ENCODE measurements at regions not wholly inside any gene's neighbourhood (a gene's known extent, or its start where the extent isn't known, plus 50 kb on each side); places are given as distances from the start of the nearest gene placed in this dataset.

- POLR2A ChIA-PET = interaction anchor here (0.5 to 7.3 kb wide), 35 partner anchors 8 to 148 kb away, joined by 3 to 301 read pairs (median 9); partner anchors contain the start of genes ARF6, NEMF and VCPKMT
- ATAC-seq (ENCODE audit: low read depth) = peak; percentile 11
These were observed 107.7 kb downstream of the ARF6 start for GRCh38 chr14:50000380-50001150.

GRCh38 chr14:50001151-50001998 is 108.5 kb downstream of the ARF6 start:
- peak overlapping the region; percentile 76 for H3K4me3 Mint-ChIP-seq

More at GRCh38 chr14:50000380-50001150, 107.7 kb downstream of the ARF6 start:
- H3K27me3 Mint-ChIP-seq = no peaks in the 10 kb centered on the region
- no peak for TF ChIP-seq CTCF (IDR thresholded peaks at IDR 0.05)
- peak; percentile 34 for DNase-seq
- H3K27ac Mint-ChIP-seq = peak overlapping the region; percentile 95
- peaks cover 6% of the 10 kb centered on the region for H3K36me3 Mint-ChIP-seq (ENCODE audit: low read depth)
- peaks cover 68% of the 10 kb centered on the region for H3K4me1 Mint-ChIP-seq
- H3K9me3 Mint-ChIP-seq = no peaks in the 10 kb centered on the region
- CTCF ChIA-PET = interaction anchor here (0.8 to 6.7 kb wide), 8 partner anchors 24 to 148 kb away, joined by 3 to 90 read pairs (median 5); partner anchors contain the start of gene NEMF
- peak overlapping the region; percentile 63 for H3K4me3 Mint-ChIP-seq
- intact Hi-C loops (cut with micrococcal nuclease) = loop anchor here (1.0 kb wide), 1 partner anchor 7 kb away; no protein-coding TSS in a partner anchor

GRCh38 chr14:50001999-50002925 is 109.4 kb downstream of the ARF6 start:
- ATAC-seq (ENCODE audit: low read depth) (peak; percentile 5), DNase-seq (no peak)
- peak overlapping the region; percentile 95 for H3K27ac Mint-ChIP-seq
- ChIA-PET CTCF (interaction anchor here (0.9 to 6.7 kb wide), 17 partner anchors 22 to 137 kb away, joined by 3 to 90 read pairs (median 7); partner anchors contain the start of gene ARF6), POLR2A (interaction anchor here (0.6 to 7.3 kb wide), 50 partner anchors 9 to 382 kb away, joined by 3 to 301 read pairs (median 10); partner anchors contain the start of genes ARF6, MGAT2, NEMF and RPL36AL)
- TF ChIP-seq CTCF (IDR thresholded peaks at IDR 0.05) = no peak
- H3K36me3 Mint-ChIP-seq (ENCODE audit: low read depth) = peaks cover 6% of the 10 kb centered on the region
- H3K27me3 Mint-ChIP-seq = no peaks in the 10 kb centered on the region
- no peaks in the 10 kb centered on the region for H3K9me3 Mint-ChIP-seq
- H3K4me1 Mint-ChIP-seq = peaks cover 73% of the 10 kb centered on the region
- H3K4me3 Mint-ChIP-seq = peak overlapping the region; percentile 83
- intact Hi-C loops (cut with micrococcal nuclease) = loop anchor here (1.0 to 2.0 kb wide), 2 partner anchors 9 to 19 kb away; no protein-coding TSS in a partner anchor

More at GRCh38 chr14:50001151-50001998, 108.5 kb downstream of the ARF6 start:
- Mint-ChIP-seq H3K36me3 (ENCODE audit: low read depth) (peaks cover 6% of the 10 kb centered on the region), H3K9me3 (no peaks in the 10 kb centered on the region), H3K4me1 (peaks cover 71% of the 10 kb centered on the region), H3K27ac (peak overlapping the region; percentile 95), H3K27me3 (no peaks in the 10 kb centered on the region)
- CTCF ChIA-PET = interaction anchor here (0.8 to 6.7 kb wide), 10 partner anchors 21 to 136 kb away, joined by 3 to 90 read pairs (median 4); no protein-coding TSS in a partner anchor
- POLR2A ChIA-PET = interaction anchor here (0.5 to 7.3 kb wide), 39 partner anchors 9 to 381 kb away, joined by 3 to 301 read pairs (median 8); partner anchors contain the start of genes ARF6, MGAT2, NEMF and RPL36AL
- peak; percentile 47 for DNase-seq
- no peak for TF ChIP-seq CTCF (IDR thresholded peaks at IDR 0.05)
- intact Hi-C loops (cut with micrococcal nuclease) = loop anchor here (1.0 kb wide), 1 partner anchor 8 kb away; no protein-coding TSS in a partner anchor
- ATAC-seq (ENCODE audit: low read depth) = peak; percentile 31

- peaks cover 74% of the 10 kb centered on the region for H3K4me1 Mint-ChIP-seq
- ATAC-seq (ENCODE audit: low read depth) = no peak
- intact Hi-C loops (cut with micrococcal nuclease) = loop anchor here (1.0 to 2.0 kb wide), 13 partner anchors 18 to 369 kb away; no protein-coding TSS in a partner anchor
- no peak for TF ChIP-seq CTCF (IDR thresholded peaks at IDR 0.05)
- peak overlapping the region; percentile 95 for H3K27ac Mint-ChIP-seq
- CTCF ChIA-PET = interaction anchor here (0.9 to 6.7 kb wide), 21 partner anchors 15 to 150 kb away, joined by 3 to 90 read pairs (median 7); partner anchors contain the start of genes ARF6 and NEMF
- H3K9me3 Mint-ChIP-seq = no peaks in the 10 kb centered on the region
- H3K36me3 Mint-ChIP-seq (ENCODE audit: low read depth) = peaks cover 6% of the 10 kb centered on the region
- no peak for DNase-seq
- POLR2A ChIA-PET = interaction anchor here (0.6 to 7.3 kb wide), 33 partner anchors 10 to 161 kb away, joined by 3 to 301 read pairs (median 11); partner anchors contain the start of genes ARF6, NEMF and VCPKMT
- H3K4me3 Mint-ChIP-seq = peak overlapping the region; percentile 83
- no peaks in the 10 kb centered on the region for H3K27me3 Mint-ChIP-seq
These were observed 110.0 kb downstream of the ARF6 start for GRCh38 chr14:50002926-50003212.
